SH-SY5Y (cell line): ENCODE measurements at regions not wholly inside any gene's neighbourhood (a gene's known extent, or its start where the extent isn't known, plus 50 kb on each side); places are given as distances from the start of the nearest gene placed in this dataset.

Experiments used
- GATA2 ChIP-seq: IDR thresholded peaks from 2 replicates; pipeline ENCODE4 v1.6.1; 2011; ENCODE audit warnings: mild to moderate bottlenecking, low read depth, low read length
- GATA3 ChIP-seq: IDR thresholded peaks from 2 replicates; pipeline ENCODE4 v1.6.1; 2011; ENCODE audit warnings: low read depth, mild to moderate bottlenecking, low read length, moderate library complexity

DNA sequence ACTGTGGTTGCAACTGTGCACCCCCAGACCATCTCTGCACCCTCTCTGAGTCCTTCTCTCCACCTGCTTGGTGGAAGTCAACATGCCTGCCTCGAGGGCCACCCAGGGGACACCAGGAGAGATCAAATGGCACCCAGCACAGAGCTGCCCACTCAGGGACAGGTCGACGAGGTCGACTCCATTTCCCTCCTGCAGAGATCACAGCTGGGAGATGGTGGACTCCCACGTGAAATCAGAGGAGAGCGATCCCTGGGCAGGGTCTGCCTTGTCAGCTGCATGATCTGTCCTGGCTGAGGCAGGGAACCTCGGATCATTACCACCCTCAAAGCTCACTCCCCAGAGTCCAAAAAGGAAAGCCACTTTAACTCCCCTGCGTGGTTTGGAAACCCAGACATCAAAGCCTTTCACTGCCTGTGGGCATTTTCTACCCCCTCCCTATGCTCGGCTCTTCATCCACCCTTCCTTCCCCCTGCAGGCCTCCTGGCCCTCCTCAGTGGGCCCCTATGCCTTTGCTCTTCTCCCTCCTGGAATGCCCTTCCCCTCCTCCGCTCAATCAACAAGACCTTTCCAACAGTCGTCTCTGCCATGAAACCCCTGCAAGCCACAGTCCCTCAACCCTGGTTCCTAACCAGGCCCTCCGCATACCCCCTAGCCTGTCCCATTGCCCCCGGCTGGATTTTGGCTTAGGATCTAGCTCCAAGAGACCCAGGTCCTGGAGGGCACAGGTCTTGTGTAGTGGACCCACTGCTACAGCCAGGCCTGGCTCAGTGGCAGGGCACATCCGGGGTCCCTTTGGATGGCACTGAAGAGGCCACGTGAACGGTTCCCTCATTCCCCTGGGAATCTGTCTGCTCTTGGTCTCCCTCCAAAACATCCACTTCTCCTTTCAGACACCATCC is 103.8 kb upstream of the RPL38 start:
- no peak for TF ChIP-seq GATA2
- no peak for TF ChIP-seq GATA3
